Uterus (tissue), 3 donors: ENCODE measurements at regions not wholly inside any gene's neighbourhood (a gene's known extent, or its start where the extent isn't known, plus 50 kb on each side); places are given as distances from the start of the nearest gene placed in this dataset.

Experiments
- DNase-seq, 2 donors: peaks; one replicate each; pipeline ENCODE4 v3.0.0-alpha.2; 2019 to 2020
- H3K27ac ChIP-seq, 2 donors: fragments of 200-600 bp; sonication (generic); 1 replicate in 1 of 2; 2 replicates in 1 of 2; pipeline ENCODE4 v1.5.1; 2016 to 2018
- H3K27me3 ChIP-seq, 2 donors: fragments of 200-600 bp; sonication (generic); one replicate each; pipeline ENCODE4 v1.5.1; 2018 to 2019; ENCODE audit warnings: control low read depth in 1 of 2
- H3K36me3 ChIP-seq, 2 donors: fragments of 200-600 bp; sonication (generic); one replicate each; pipeline ENCODE4 v1.5.1; 2019; ENCODE audit warnings: control low read depth in 1 of 2
- H3K4me1 ChIP-seq, 2 donors: fragments of 200-600 bp; sonication (generic); one replicate each; pipeline ENCODE4 v1.5.1; 2018 to 2019; ENCODE audit warnings: control low read depth in 1 of 2
- H3K4me3 ChIP-seq, 2 donors: fragments of 200-600 bp; sonication (generic); 1 replicate in 1 of 2; 2 replicates in 1 of 2; pipeline ENCODE4 v1.5.1; 2018 to 2019; ENCODE audit warnings: mild to moderate bottlenecking in 1 of 2
- H3K9me3 ChIP-seq, 2 donors: fragments of 200-600 bp; sonication (generic); one replicate each; pipeline ENCODE4 v1.5.1; 2019; ENCODE audit warnings: control low read depth in 1 of 2
- CTCF ChIP-seq, 4 experiments: fragments of 200-600 bp in 2 of 4; fragments of 450-650 bp in 2 of 4; sonication (generic) in 2 of 4; IDR thresholded peaks; one replicate each; pipeline ENCODE4 v1.5.1; 2016 to 2019; ENCODE audit warnings: antibody characterized with exemption in 4 of 4, mild to moderate bottlenecking in 2 of 4, moderate library complexity in 1 of 4
- POLR2A ChIP-seq, 2 donors: fragments of 450-650 bp; IDR thresholded peaks; one replicate each; pipeline ENCODE4 v1.6.1; 2016; ENCODE audit warnings: antibody characterized with exemption in 2 of 2, mild to moderate bottlenecking in 1 of 2, moderate library complexity in 1 of 2
- intact Hi-C: fragments of 100-400 bp; cut with DNase I; formaldehyde crosslinking; loops from one replicate; pipeline ENCODE4 v1.15.1; 2023; ENCODE audit warnings: low total_unique reads
- donor health status: DM: yes; HTN: yes; CAD: no.

- intact Hi-C loops, result no loop called here
- no peaks in the 10 kb centered on the region for H3K4me1 ChIP-seq
- DNase-seq, result no peak
- H3K4me3 ChIP-seq, result no peak overlapping the region
- H3K27ac ChIP-seq, result no peak overlapping the region
- H3K27me3 ChIP-seq, result no peaks in the 10 kb centered on the region
- TF ChIP-seq POLR2A (IDR thresholded peaks at IDR 0.05) (no peak), CTCF (IDR thresholded peaks at IDR 0.05) (no peak)
- no peaks in the 10 kb centered on the region for H3K36me3 ChIP-seq
- no peaks in the 10 kb centered on the region for H3K9me3 ChIP-seq
These were observed 445.3 kb downstream of the RWDD3 start for GRCh38 chr1:95679262-95679661.

- H3K27ac ChIP-seq, result no peak overlapping the region
- TF ChIP-seq CTCF (IDR thresholded peaks at IDR 0.05) (no peak), POLR2A (IDR thresholded peaks at IDR 0.05) (no peak)
- intact Hi-C loops, result no loop called here
- H3K4me3 ChIP-seq, result no peak overlapping the region
- no peaks in the 10 kb centered on the region for H3K36me3 ChIP-seq
- no peaks in the 10 kb centered on the region for H3K4me1 ChIP-seq
- no peaks in the 10 kb centered on the region for H3K9me3 ChIP-seq
- no peak for DNase-seq
- no peaks in the 10 kb centered on the region for H3K27me3 ChIP-seq
These were observed 451.1 kb downstream of the RWDD3 start for GRCh38 chr1:95685081-95685480.

- no peak for DNase-seq
- Histone ChIP-seq H3K36me3 (no peaks in the 10 kb centered on the region), H3K4me1 (no peaks in the 10 kb centered on the region), H3K4me3 (no peak overlapping the region), H3K27ac (no peak overlapping the region), H3K27me3 (no peaks in the 10 kb centered on the region), H3K9me3 (no peaks in the 10 kb centered on the region)
- intact Hi-C loops, result no loop called here
- TF ChIP-seq POLR2A (IDR thresholded peaks at IDR 0.05), result no peak
- TF ChIP-seq CTCF (IDR thresholded peaks at IDR 0.05), result no peak
These were observed 452.2 kb downstream of the RWDD3 start for GRCh38 chr1:95686217-95686616.

- Histone ChIP-seq H3K4me1 (no peaks in the 10 kb centered on the region), H3K27ac (no peak overlapping the region), H3K4me3 (no peak overlapping the region), H3K9me3 (no peaks in the 10 kb centered on the region), H3K36me3 (no peaks in the 10 kb centered on the region), H3K27me3 (no peaks in the 10 kb centered on the region)
- DNase-seq, result no peak
- intact Hi-C loops, result no loop called here
- TF ChIP-seq CTCF (IDR thresholded peaks at IDR 0.05) (no peak), POLR2A (IDR thresholded peaks at IDR 0.05) (no peak)
These were observed 465.3 kb downstream of the RWDD3 start for GRCh38 chr1:95699149-95699953.

- H3K36me3 ChIP-seq, result no peaks in the 10 kb centered on the region
- no peaks in the 10 kb centered on the region for H3K9me3 ChIP-seq
- TF ChIP-seq CTCF (IDR thresholded peaks at IDR 0.05) (no peak), POLR2A (IDR thresholded peaks at IDR 0.05) (no peak)
- no peak overlapping the region for H3K4me3 ChIP-seq
- H3K4me1 ChIP-seq, result no peaks in the 10 kb centered on the region
- no peak for DNase-seq
- H3K27ac ChIP-seq, result no peak overlapping the region
- H3K27me3 ChIP-seq, result no peaks in the 10 kb centered on the region
- intact Hi-C loops, result no loop called here
These were observed 467.6 kb downstream of the RWDD3 start for GRCh38 chr1:95701450-95702173.
